ENCODE measurements at regions not wholly inside any gene's neighbourhood (a gene's known extent, or its start where the extent isn't known, plus 50 kb on each side); places are given as distances from the start of the nearest gene placed in this dataset.

GRCh38 chr4:53647547-53647946 is 56.3 kb upstream of the LNX1 start:
- DNase-seq (ENCODE audit: low read depth in 3 of 3), result no peak

- DNase-seq (ENCODE audit: low read depth in 3 of 3), result no peak
These were observed 55.5 kb upstream of the LNX1 start for GRCh38 chr4:53646795-53647194.

GRCh38 chr4:53645108-53645507 is 53.8 kb upstream of the LNX1 start:
- DNase-seq (ENCODE audit: low read depth in 3 of 3), result no peak

- DNase-seq (ENCODE audit: low read depth in 3 of 3), result no peak
These were observed 53.3 kb upstream of the LNX1 start for GRCh38 chr4:53644607-53645006.

Data from stimulated activated CD4-positive, alpha-beta T cell treated with anti-CD3 and anti-CD28 coated beads, TNF-alpha, amount 100 ng/mL, for 48 hours (primary cell).